ENCODE measurements at regions not wholly inside any gene's neighbourhood (a gene's known extent, or its start where the extent isn't known, plus 50 kb on each side); places are given as distances from the start of the nearest gene placed in this dataset.

DNA sequence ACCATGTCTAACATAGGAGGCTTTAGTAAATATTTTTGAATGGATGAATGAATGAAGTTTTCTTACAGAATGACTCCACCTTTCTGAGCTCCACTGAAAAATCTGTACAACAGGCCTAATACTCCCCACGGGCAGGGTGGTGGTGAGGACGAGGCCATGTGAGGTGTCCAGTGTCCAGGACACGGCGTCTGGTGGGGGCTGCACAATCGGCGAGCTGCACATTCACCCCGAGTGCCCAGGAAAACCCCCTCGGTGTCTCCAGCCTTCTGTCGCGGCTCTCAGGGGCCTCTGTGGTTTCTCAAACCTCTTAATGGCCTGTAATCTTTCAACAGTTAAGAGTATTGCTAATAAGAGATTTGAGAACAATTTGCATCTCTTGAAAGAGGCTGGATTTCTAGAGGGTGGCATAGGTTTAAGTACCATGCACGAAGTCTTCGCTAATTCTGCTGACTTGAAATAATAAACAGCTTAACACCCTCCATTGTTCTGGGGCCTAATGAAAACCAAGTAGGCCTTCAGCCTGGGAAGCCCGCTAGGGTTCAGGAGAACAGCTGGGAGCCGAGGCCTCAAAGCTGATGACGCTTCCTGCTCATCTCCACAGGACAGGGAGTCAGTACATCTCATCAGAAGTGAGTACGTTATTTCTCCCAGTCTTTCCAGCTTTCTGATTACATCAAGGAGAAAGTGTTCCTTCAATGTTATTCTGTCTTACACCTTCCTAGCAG, 304.6 kb upstream of the FOXF1 start:
- whole genome bisulfite sequencing, 2 donors, result 71 to 83% methylated on average over 14 to 16 of the region's 16 CpGs

DNA sequence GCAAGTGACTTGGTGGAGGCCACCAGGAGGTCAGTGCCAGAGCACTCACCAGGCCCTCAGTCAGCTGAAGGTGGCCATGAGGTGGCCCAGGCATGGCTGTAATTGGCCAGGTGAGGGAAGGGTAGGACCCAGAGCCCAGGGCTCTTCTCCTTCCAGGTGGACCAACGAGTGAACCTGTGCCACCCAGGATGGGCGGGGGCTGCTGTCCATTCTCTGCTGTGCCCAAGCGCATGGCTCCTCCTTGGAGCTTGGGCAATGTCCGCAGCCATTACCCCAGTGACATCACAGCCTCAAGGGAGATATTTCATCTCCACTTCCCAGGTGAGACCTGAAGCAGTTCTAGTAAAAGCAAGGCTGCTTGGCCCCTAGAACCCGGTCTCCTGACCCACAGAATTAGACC, 303.0 kb upstream of the FOXF1 start:
- no peak overlapping the region for H3K4me3 ChIP-seq
- DNase-seq (ENCODE audit: low spot score in 2 of 2), result no peak
- peaks cover 0 to 11% of the 10 kb centered on the region in 2 donors for H3K27me3 ChIP-seq
- no peaks in the 10 kb centered on the region for H3K36me3 ChIP-seq
- TF ChIP-seq, protein P1, sequence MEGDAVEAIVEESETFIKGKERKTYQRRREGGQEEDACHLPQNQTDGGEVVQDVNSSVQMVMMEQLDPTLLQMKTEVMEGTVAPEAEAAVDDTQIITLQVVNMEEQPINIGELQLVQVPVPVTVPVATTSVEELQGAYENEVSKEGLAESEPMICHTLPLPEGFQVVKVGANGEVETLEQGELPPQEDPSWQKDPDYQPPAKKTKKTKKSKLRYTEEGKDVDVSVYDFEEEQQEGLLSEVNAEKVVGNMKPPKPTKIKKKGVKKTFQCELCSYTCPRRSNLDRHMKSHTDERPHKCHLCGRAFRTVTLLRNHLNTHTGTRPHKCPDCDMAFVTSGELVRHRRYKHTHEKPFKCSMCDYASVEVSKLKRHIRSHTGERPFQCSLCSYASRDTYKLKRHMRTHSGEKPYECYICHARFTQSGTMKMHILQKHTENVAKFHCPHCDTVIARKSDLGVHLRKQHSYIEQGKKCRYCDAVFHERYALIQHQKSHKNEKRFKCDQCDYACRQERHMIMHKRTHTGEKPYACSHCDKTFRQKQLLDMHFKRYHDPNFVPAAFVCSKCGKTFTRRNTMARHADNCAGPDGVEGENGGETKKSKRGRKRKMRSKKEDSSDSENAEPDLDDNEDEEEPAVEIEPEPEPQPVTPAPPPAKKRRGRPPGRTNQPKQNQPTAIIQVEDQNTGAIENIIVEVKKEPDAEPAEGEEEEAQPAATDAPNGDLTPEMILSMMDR (IDR thresholded peaks at IDR 0.05), result no peak
- TF ChIP-seq EP300 (IDR thresholded peaks at IDR 0.05) (no peak), POLR2A (IDR thresholded peaks at IDR 0.05) (no peak)
- H3K4me1 ChIP-seq, result no peaks in the 10 kb centered on the region
- H3K9me3 ChIP-seq, result peaks cover 0 to 4% (median 0%) of the 10 kb centered on the region in 4 donors
- WGBS, 2 donors, result 81 to 82% methylated on average over 5 of the region's 5 CpGs
- no peak overlapping the region for H3K27ac ChIP-seq

More for the DNA sequence above, 304.6 kb upstream of the FOXF1 start:
- H3K4me3 ChIP-seq, result no peak overlapping the region
- H3K36me3 ChIP-seq, result no peaks in the 10 kb centered on the region
- TF ChIP-seq, protein P1 (IDR thresholded peaks at IDR 0.05), result no peak
- TF ChIP-seq POLR2A (IDR thresholded peaks at IDR 0.05) (no peak), EP300 (IDR thresholded peaks at IDR 0.05) (no peak)
- H3K27ac ChIP-seq, result no peak overlapping the region
- H3K4me1 ChIP-seq, result no peaks in the 10 kb centered on the region
- H3K9me3 ChIP-seq, result no peaks in the 10 kb centered on the region
- DNase-seq (ENCODE audit: low spot score in 2 of 2), result no peak
- peaks cover 0 to 27% of the 10 kb centered on the region in 2 donors for H3K27me3 ChIP-seq

DNA sequence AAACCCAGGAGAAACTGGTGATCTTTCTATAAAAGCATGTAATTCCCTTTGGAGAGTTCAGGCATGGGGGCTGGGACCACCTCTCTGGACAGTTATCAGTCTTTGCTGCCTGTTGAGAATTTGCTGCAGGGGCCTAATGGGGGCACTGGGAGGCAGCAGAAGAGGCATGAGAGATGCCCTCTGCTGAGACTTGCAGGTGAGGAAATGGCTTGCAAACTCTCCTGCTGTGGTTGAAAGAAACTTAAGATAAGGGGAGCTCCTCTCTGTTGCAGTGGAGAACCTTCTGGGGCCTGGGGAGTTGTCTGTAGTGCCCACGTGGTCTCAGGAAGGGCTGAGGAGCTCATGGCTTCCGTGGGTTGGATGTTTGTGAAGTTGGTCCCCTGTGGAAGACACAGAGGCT, 301.1 kb upstream of the FOXF1 start:
- DNase-seq (ENCODE audit: low spot score in 2 of 2), result no peak

DNA sequence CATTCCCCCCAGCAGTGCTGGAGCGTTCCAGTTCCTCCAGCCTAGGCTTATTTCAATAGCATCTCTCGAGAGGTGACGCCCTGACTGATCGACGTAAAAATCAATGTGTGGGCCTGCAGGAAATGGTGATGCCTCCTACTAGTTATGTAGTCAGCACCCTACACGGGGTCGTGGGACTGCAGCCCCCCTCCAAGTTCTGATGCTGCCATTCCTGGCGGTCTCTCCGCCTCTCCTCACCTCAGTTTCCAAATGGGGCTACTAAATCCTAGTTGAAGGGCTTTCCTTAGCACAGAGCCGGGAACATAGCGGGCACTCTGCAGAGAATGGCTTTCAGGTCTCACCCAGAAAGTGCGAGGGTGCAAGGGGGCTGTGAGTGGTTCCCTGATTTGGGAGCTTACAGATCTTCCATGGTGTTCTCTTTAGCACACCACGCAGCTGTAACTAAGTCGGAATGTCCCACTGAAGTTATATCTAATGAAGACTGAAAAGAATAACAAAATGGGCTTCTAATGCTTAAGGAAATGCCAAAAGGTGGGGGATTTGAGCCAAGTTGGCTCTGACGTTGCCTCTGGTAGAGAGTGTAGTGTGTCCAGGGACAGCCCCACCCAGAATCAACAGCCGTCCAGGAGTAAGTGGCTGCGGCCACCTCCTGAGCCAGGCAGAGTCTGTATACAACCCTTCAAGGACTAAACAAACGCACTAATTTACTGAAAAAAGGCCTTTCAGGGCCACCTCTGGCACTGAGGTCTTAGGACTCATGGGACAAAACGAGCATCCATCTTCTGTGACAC, 299.7 kb upstream of the FOXF1 start:
- H3K27me3 ChIP-seq, result peaks cover 0 to 5% of the 10 kb centered on the region in 2 donors
- no peak overlapping the region for H3K27ac ChIP-seq
- H3K36me3 ChIP-seq, result no peaks in the 10 kb centered on the region
- DNase-seq (ENCODE audit: low spot score in 2 of 2), result no peak
- WGBS, 2 donors, result 82 to 83% methylated on average over 19 of the region's 19 CpGs
- peaks cover 0 to 8% (median 0%) of the 10 kb centered on the region in 4 donors for H3K4me1 ChIP-seq
- peaks cover 0 to 4% (median 0%) of the 10 kb centered on the region in 4 donors for H3K9me3 ChIP-seq
- TF ChIP-seq, protein P1 (IDR thresholded peaks at IDR 0.05), result no peak
- TF ChIP-seq EP300 (IDR thresholded peaks at IDR 0.05) (no peak), POLR2A (IDR thresholded peaks at IDR 0.05) (no peak)
- no peak overlapping the region for H3K4me3 ChIP-seq

More for the DNA sequence above, 301.1 kb upstream of the FOXF1 start:
- WGBS, 2 donors, result 30 to 33% methylated on average over 2 of the region's 2 CpGs
- Histone ChIP-seq H3K27ac (no peak overlapping the region), H3K9me3 (peaks cover 0 to 4% (median 0%) of the 10 kb centered on the region in 4 donors), H3K4me1 (no peaks in the 10 kb centered on the region), H3K27me3 (peaks cover 0 to 5% of the 10 kb centered on the region in 2 donors), H3K4me3 (no peak overlapping the region), H3K36me3 (no peaks in the 10 kb centered on the region)
- TF ChIP-seq POLR2A (IDR thresholded peaks at IDR 0.05) (no peak), EP300 (IDR thresholded peaks at IDR 0.05) (no peak)
- TF ChIP-seq, protein P1 (IDR thresholded peaks at IDR 0.05), result no peak

DNA sequence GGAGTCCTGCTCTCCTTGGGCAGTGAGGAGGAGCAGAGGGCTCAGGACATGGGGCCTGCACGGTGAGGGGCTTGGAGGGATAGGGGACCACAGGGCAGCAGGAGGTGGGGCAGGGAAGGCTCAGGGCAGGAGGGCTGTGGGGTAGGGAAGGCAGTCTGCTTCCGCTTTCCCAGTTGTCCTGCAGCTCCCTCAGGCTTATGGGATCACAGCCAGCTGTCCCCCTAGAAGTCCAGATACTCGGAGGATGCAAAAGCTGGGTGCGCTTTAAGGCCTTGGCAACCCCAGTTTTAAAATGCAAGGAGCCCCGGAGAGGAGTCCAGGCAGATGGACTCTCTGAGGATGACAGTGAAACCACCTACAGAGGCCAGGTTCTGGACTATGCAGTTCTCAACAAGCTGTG, 299.1 kb upstream of the FOXF1 start:
- peaks cover 0 to 4% (median 0%) of the 10 kb centered on the region in 4 donors for H3K9me3 ChIP-seq
- no peak for DNase-seq (ENCODE audit: low spot score in 2 of 2)
- H3K27ac ChIP-seq, result no peak overlapping the region
- peaks cover 0 to 8% (median 0%) of the 10 kb centered on the region in 4 donors for H3K4me1 ChIP-seq
- no peaks in the 10 kb centered on the region for H3K36me3 ChIP-seq
- H3K4me3 ChIP-seq, result no peak overlapping the region
- TF ChIP-seq, protein P1 (IDR thresholded peaks at IDR 0.05), result no peak
- TF ChIP-seq EP300 (IDR thresholded peaks at IDR 0.05) (no peak), POLR2A (IDR thresholded peaks at IDR 0.05) (no peak)
- peaks cover 0 to 5% of the 10 kb centered on the region in 2 donors for H3K27me3 ChIP-seq
- whole genome bisulfite sequencing, 2 donors, result 80 to 88% methylated on average over 5 of the region's 5 CpGs

All from tibial nerve (tissue), 4 donors.